ENCODE measurements at regions not wholly inside any gene's neighbourhood (a gene's known extent, or its start where the extent isn't known, plus 50 kb on each side); places are given as distances from the start of the nearest gene placed in this dataset.

GRCh38 chr12:92332552-92332951 lies 186.9 kb upstream of the BTG1 start:
- intact Hi-C loops (cut with DNase I): no loop called here
- no peak for ATAC-seq
- DNase-seq (ENCODE audit: low spot score): no peak

GRCh38 chr12:92331383-92331782 lies 185.7 kb upstream of the BTG1 start:
- intact Hi-C loops (cut with DNase I): no loop called here
- ATAC-seq (no peak), DNase-seq (ENCODE audit: low spot score) (no peak)

DNA sequence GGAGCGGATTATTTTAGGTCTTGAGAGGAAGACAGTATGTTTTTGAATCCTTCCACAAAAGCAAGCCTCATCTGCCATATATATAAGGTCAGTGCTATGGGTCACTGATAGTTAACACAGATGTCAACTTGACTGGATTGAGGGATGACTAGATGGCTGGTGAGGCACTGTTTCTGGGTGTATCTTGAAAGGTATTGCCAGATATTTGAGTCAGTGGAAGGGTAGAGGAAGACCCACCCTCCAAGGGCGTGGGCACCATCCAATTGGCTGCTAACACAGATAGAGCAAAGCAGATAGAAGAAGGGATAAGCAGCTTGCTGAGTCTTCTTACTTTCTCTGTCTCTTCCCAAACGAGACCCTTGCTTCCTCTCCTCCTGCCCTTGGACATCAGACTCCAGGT lies 185.0 kb upstream of the BTG1 start:
- ATAC-seq: no peak
- intact Hi-C loops (cut with DNase I): no loop called here
- no peak for DNase-seq (ENCODE audit: low spot score)

DNA sequence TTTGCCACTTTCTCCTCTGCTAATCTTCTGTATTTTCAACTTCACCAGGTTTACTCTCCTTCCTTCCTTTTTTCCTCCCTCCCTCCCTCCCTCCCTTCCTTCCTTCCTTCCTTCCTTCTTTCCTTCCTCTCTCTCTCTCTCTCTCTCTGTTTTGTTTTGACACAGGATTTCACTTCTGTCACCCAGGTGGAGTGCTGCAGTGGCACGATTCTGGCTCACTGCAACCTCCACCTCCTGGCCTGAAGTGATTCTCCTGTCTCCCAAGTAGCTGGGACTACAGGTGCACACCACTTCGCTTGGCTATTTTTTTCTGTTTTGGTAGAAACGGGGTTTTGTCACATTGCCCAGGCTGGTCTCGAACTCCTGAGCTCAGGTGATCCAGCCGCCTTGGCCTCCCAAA lies 181.2 kb upstream of the BTG1 start:
- no peak for ATAC-seq
- no peak for DNase-seq (ENCODE audit: low spot score)
- intact Hi-C loops (cut with DNase I): no loop called here

DNA sequence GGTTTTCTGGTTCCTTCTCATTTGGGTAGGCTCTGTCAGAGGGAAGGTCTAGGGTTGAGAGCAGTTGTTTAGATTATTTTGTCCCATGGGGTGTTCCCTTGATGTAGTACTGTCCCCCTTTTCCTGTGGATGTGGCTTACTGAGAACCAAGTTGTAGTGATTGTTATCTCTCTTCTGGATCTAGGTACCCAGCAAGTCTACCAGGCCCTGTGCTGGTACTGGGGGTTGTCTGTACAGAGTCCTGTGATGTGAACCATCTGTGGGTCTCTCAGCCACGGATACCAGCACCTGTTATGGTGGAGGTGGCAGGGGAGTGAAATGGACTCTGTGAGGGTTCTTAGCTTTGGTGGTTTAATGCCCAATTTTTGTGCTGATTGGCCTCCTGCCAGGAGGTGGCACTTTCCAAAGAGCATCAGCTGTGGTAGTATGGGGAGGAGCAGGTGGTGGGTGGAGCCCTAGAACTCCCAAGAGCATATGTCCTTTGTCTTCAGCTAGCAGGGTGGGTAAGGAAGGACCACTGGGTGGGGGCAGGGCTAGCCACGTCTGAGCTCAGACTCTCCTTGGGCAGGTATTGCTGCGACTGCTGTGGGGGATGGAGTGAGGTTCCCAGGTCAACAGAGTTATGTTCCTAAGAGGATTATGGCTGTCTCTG lies 179.3 kb upstream of the BTG1 start:
- DNase-seq (ENCODE audit: low spot score): no peak

GRCh38 chr12:92312463-92312964 lies 166.9 kb upstream of the BTG1 start:
- intact Hi-C loops (cut with DNase I): no loop called here
- ATAC-seq (no peak), DNase-seq (ENCODE audit: low spot score) (no peak)

More for the DNA sequence above, 179.3 kb upstream of the BTG1 start:
- ATAC-seq: no peak
- intact Hi-C loops (cut with DNase I): no loop called here

GRCh38 chr12:92304371-92305055 lies 158.9 kb upstream of the BTG1 start:
- DNase-seq (ENCODE audit: low spot score) (no peak), ATAC-seq (peak; percentile 59)
- intact Hi-C loops (cut with DNase I): no loop called here

- intact Hi-C loops (cut with DNase I): no loop called here
- DNase-seq (ENCODE audit: low spot score) (no peak), ATAC-seq (no peak)
Measured at GRCh38 chr12:92302041-92302829, 156.6 kb upstream of the BTG1 start.

GRCh38 chr12:92301356-92301755 lies 155.7 kb upstream of the BTG1 start:
- ATAC-seq: no peak
- DNase-seq (ENCODE audit: low spot score): no peak
- intact Hi-C loops (cut with DNase I): no loop called here

DNA sequence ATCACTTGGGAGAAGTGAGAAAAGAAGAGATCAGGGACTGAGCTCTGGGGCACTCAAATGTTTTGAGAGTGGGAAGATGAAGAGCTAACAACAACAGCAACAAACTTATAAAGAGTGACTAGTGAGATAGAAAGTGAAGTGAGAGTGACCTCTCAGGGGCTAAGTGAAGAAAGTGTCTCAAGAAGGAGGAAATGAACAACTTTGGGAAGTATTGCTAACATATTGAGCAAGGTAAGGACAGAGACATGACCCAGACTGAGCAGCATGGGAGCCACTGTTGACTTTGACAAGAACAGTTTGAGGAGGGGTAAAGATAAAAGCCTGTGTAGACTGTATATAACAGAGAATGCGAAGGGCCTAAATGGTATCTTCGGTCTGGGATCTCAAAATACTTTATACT lies 155.1 kb upstream of the BTG1 start:
- no peak for ATAC-seq
- DNase-seq (ENCODE audit: low spot score): no peak
- intact Hi-C loops (cut with DNase I): no loop called here

DNA sequence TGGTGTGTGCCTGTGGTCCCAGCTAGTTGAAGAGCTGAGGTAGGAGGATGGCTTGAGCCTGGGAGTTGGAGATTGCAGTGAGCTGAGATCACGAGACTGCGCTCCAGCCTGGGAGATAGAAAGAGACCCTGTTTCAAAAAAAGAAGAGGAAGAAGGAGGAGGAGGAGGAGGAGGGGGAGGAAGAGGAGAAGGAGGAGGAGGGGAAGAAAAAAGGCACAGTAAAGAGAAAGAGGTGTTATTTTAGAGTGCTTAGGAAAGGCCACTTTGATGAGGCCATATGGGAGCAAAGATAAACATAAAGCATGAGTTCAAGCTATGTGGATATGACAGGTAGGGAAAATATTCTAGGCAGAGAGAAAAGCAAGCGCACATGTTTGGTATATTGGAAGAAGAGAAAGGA lies 154.1 kb upstream of the BTG1 start:
- no peak for ATAC-seq
- intact Hi-C loops (cut with DNase I): no loop called here
- DNase-seq (ENCODE audit: low spot score): no peak

- DNase-seq (ENCODE audit: low spot score) (no peak), ATAC-seq (no peak)
- intact Hi-C loops (cut with DNase I): no loop called here
Measured at GRCh38 chr12:92299344-92299743, 153.7 kb upstream of the BTG1 start.

GRCh38 chr12:92297932-92298696 lies 152.5 kb upstream of the BTG1 start:
- ATAC-seq: peak; percentile 93
- no peak for DNase-seq (ENCODE audit: low spot score)

GRCh38 chr12:92297405-92297804 lies 151.8 kb upstream of the BTG1 start:
- no peak for ATAC-seq
- DNase-seq (ENCODE audit: low spot score): no peak
- intact Hi-C loops (cut with DNase I): no loop called here

More at GRCh38 chr12:92297932-92298696, 152.5 kb upstream of the BTG1 start:
- intact Hi-C loops (cut with DNase I): no loop called here

DNA sequence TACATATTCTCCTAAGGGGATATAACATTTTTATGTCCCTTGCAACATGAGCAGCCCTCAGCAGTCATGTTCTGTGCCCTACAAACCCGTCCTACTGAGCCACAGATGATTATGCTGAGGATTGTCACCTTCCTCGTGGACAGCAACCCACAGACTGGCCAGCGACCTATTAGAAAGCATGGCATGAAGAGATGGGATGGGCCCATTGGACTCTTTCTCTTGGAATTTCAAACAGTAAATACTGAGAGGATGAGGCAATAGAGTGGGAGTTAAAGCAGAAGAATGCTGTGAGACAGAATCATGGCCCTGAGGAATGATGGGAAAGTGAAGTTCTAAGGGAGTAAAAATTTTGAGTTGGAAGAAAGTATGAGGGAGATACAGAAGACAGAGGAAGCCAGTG lies 149.9 kb upstream of the BTG1 start:
- DNase-seq (ENCODE audit: low spot score) (no peak), ATAC-seq (no peak)
- intact Hi-C loops (cut with DNase I): no loop called here

DNA sequence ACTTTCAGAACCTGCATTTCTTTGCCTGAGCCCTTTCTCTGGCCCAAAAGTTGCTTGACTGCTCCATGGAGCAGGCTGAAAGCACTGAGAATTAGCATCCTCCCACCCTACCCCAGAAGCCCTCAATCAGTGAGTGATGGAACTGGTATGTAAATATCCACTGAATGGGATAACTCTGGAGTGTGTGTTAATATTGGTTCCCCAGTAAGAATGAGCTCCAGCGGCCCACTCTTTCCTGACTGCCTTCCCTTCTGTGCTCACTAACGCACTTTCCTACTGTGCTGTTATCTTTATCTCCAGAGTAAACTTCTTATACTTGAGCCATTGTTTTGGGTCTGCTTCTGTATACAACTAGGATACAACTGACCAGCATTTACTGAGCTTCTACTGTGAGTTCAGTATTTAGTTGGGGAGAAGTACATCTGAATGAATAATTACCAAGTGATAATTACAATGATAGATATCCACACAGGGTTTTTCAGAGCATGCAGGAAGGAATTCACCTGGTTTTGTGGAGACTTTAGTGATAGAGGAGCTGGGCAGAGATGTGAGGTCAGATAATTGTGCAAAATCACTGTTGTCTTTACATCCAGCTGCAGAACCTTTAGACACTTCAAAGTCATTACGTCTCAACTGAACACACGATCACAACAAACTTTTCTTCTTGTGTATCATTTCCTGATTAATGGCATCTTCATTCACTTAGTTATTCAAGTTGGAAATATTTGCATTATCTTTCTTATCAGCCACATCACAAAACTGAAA lies 149.2 kb upstream of the BTG1 start:
- ATAC-seq: no peak

GRCh38 chr12:92292016-92292415 lies 146.4 kb upstream of the BTG1 start:
- intact Hi-C loops (cut with DNase I): no loop called here
- no peak for DNase-seq (ENCODE audit: low spot score)

More for the DNA sequence above, 149.2 kb upstream of the BTG1 start:
- no peak for DNase-seq (ENCODE audit: low spot score)
- intact Hi-C loops (cut with DNase I): no loop called here

GRCh38 chr12:92290886-92291285 lies 145.2 kb upstream of the BTG1 start:
- DNase-seq (ENCODE audit: low spot score) (no peak), ATAC-seq (no peak)
- intact Hi-C loops (cut with DNase I): no loop called here

More at GRCh38 chr12:92292016-92292415, 146.4 kb upstream of the BTG1 start:
- ATAC-seq: no peak

- no peak for ATAC-seq
- DNase-seq (ENCODE audit: low spot score): no peak
- intact Hi-C loops (cut with DNase I): no loop called here
Measured at GRCh38 chr12:92290350-92290695, 144.7 kb upstream of the BTG1 start.
